H1 (cell line): ENCODE measurements at regions not wholly inside any gene's neighbourhood (a gene's known extent, or its start where the extent isn't known, plus 50 kb on each side); places are given as distances from the start of the nearest gene placed in this dataset.

Experiments
- CTCF ChIA-PET: fragments of 300-600 bp; sonication (Branson Sonifier 250); formaldehyde crosslinking; loops from one replicate; lab custom pipeline; 2021; ENCODE audit not compliant: partially characterized antibody; lab: Charles Lee
- POLR2A ChIA-PET: fragments of 300-600 bp; sonication (Branson Sonifier 250); formaldehyde crosslinking; loops from one replicate; lab custom pipeline; 2021; ENCODE audit warnings: inconsistent platforms; ENCODE audit not compliant: partially characterized antibody; lab: Charles Lee
- DNase-seq, 2 experiments: peaks; one replicate each; pipeline versions ENCODE4 v3.0.0 to v3.0.0-alpha.2; 2010 to 2022; ENCODE audit warnings: low spot score in 2 of 2, low read depth in 1 of 2, mixed read lengths in 1 of 2
- FAIRE-seq: peaks from 2 replicates; lab custom pipeline; 2011; peaks lifted over from hg19 to GRCh38; lab: Jason Lieb, UNC
- H2AFZ ChIP-seq: 2 replicates; pipeline ENCODE4 v1.8.1; 2012; ENCODE audit warnings: low read length, inconsistent platforms
- H2AK5ac ChIP-seq: 2 replicates; pipeline ENCODE4 v1.6.1; 2013; ENCODE audit warnings: low read depth, low read length
- H2BK120ac ChIP-seq: replicated peaks from 2 replicates; pipeline ENCODE3; 2013; ENCODE audit warnings: low read depth, low read length, inconsistent platforms
- H2BK12ac ChIP-seq: 2 replicates; pipeline ENCODE4 v1.6.1; 2013; ENCODE audit warnings: low read depth, low read length
- H2BK15ac ChIP-seq: 2 replicates; pipeline ENCODE4 v1.6.1; 2013; ENCODE audit warnings: low read length
- H2BK20ac ChIP-seq: 2 replicates; pipeline ENCODE4 v1.6.1; 2013; ENCODE audit warnings: low read length
- H2BK5ac ChIP-seq: 2 replicates; pipeline ENCODE4 v1.6.1; 2013; ENCODE audit warnings: low read depth, low read length
- H3K14ac ChIP-seq: 2 replicates; pipeline ENCODE4 v1.6.1; 2013; ENCODE audit warnings: inconsistent platforms; ENCODE audit not compliant: insufficient read length
- H3K18ac ChIP-seq: 2 replicates; pipeline ENCODE4 v1.6.1; 2013; ENCODE audit warnings: low read length; ENCODE audit errors: extremely low read depth
- H3K23ac ChIP-seq: 2 replicates; pipeline ENCODE4 v1.6.1; 2013; ENCODE audit warnings: inconsistent platforms; ENCODE audit not compliant: insufficient read length
- H3K23me2 ChIP-seq: 2 replicates; pipeline ENCODE4 v1.6.1; 2013; ENCODE audit warnings: low read depth, low read length
- H3K27ac ChIP-seq: 2 replicates; pipeline ENCODE4 v1.6.1; 2011; ENCODE audit warnings: low read depth, low read length, inconsistent platforms
- H3K27me3 ChIP-seq, 4 experiments: replicated peaks in 1 of 4; 1 replicate in 1 of 4; 2 replicates in 3 of 4; pipeline versions ENCODE4 v1.6.1 to v1.8.1; 2011 to 2013; ENCODE audit warnings: low read length in 3 of 4, mild to moderate bottlenecking in 3 of 4, inconsistent platforms in 2 of 4, mixed read lengths in 2 of 4, moderate library complexity in 1 of 4; ENCODE audit not compliant: control insufficient read depth in 3 of 4, insufficient read depth in 3 of 4; ENCODE audit errors: extremely low read depth in 1 of 4
- H3K36me3 ChIP-seq, 4 experiments: 2 replicates each; pipeline versions ENCODE4 v1.6.1 to v1.8.1; 2011 to 2013; ENCODE audit warnings: mild to moderate bottlenecking in 4 of 4, low read length in 3 of 4, moderate library complexity in 2 of 4, control low read depth in 1 of 4, inconsistent platforms in 1 of 4; ENCODE audit not compliant: insufficient read depth in 4 of 4, control insufficient read depth in 2 of 4
- H3K4ac ChIP-seq: replicated peaks from 2 replicates; pipeline ENCODE3; 2013; ENCODE audit warnings: low read length, low read depth, mixed read lengths, inconsistent platforms; ENCODE audit not compliant: insufficient read length
- H3K4me1 ChIP-seq, 4 experiments: replicated peaks in 1 of 4; 1 replicate in 1 of 4; 2 replicates in 3 of 4; pipeline versions ENCODE4 v1.6.1 to v1.8.1; 2011 to 2013; ENCODE audit warnings: low read length in 3 of 4, inconsistent platforms in 2 of 4, mixed read lengths in 1 of 4; ENCODE audit not compliant: insufficient read depth in 4 of 4, control insufficient read depth in 3 of 4
- H3K4me2 ChIP-seq, 2 experiments: 2 replicates each; pipeline versions ENCODE4 v1.6.1 to v1.8.1; 2011 to 2013; ENCODE audit warnings: low read depth in 2 of 2, low read length in 2 of 2, control low read depth in 1 of 2, inconsistent platforms in 1 of 2, mild to moderate bottlenecking in 1 of 2; ENCODE audit not compliant: insufficient read depth in 1 of 2
- H3K4me3 ChIP-seq, 4 experiments: fragments of 200-600, 300-600 bp in 1 of 4; sonication (generic), shearing (Covaris generic), sonication (Bioruptor Twin) in 1 of 4; 2 replicates each; pipeline versions ENCODE4 v1.5.1 to v1.8.1; 2011 to 2016; ENCODE audit warnings: low read length in 4 of 4, low read depth in 3 of 4, control low read depth in 2 of 4, inconsistent platforms in 2 of 4, mild to moderate bottlenecking in 2 of 4, mixed read lengths in 1 of 4, moderate library complexity in 1 of 4; ENCODE audit not compliant: insufficient read depth in 2 of 4; ENCODE audit errors: extremely low read depth in 1 of 4
- H3K56ac ChIP-seq: replicated peaks from 2 replicates; pipeline ENCODE3; 2013; ENCODE audit warnings: low read depth, mild to moderate bottlenecking, mixed read lengths, low read length, inconsistent platforms; ENCODE audit not compliant: insufficient read length
- H3K79me1 ChIP-seq: 2 replicates; pipeline ENCODE4 v1.6.1; 2013; ENCODE audit warnings: low read depth, low read length, control low read depth
- H3K79me2 ChIP-seq, 2 experiments: 2 replicates each; pipeline versions ENCODE4 v1.6.1 to v1.8.1; 2012 to 2013; ENCODE audit warnings: low read length in 2 of 2, mild to moderate bottlenecking in 2 of 2, inconsistent platforms in 1 of 2; ENCODE audit not compliant: insufficient read depth in 2 of 2, control insufficient read depth in 1 of 2
- H3K9ac ChIP-seq, 4 experiments: replicated peaks in 1 of 4; 1 replicate in 1 of 4; 2 replicates in 3 of 4; pipeline versions ENCODE4 v1.6.1 to v1.8.1; 2011 to 2013; ENCODE audit warnings: low read depth in 3 of 4, low read length in 3 of 4, control low read depth in 2 of 4, mild to moderate bottlenecking in 2 of 4, moderate library complexity in 2 of 4, inconsistent platforms in 1 of 4; ENCODE audit errors: extremely low read depth in 1 of 4
- H3K9me3 ChIP-seq, 2 experiments: 2 replicates each; pipeline versions ENCODE4 v1.6.1 to v1.8.1; 2012 to 2013; ENCODE audit warnings: mild to moderate bottlenecking in 2 of 2, moderate library complexity in 2 of 2, control low read depth in 1 of 2, inconsistent platforms in 1 of 2, low read depth in 1 of 2, low read length in 1 of 2, mixed read lengths in 1 of 2; ENCODE audit not compliant: insufficient read depth in 2 of 2
- H4K20me1 ChIP-seq, 2 experiments: replicated peaks in 1 of 2; 2 replicates each; pipeline versions ENCODE3 to v1.8.1; 2011 to 2013; ENCODE audit warnings: inconsistent platforms in 2 of 2, low read length in 2 of 2, mild to moderate bottlenecking in 1 of 2; ENCODE audit not compliant: insufficient read depth in 2 of 2, control insufficient read depth in 1 of 2
- H4K5ac ChIP-seq: 2 replicates; pipeline ENCODE4 v1.6.1; 2013; ENCODE audit warnings: low read length, low read depth, mixed read lengths, inconsistent platforms; ENCODE audit not compliant: insufficient read length
- H4K8ac ChIP-seq: 2 replicates; pipeline ENCODE4 v1.8.0; 2013; ENCODE audit warnings: mild to moderate bottlenecking, moderate library complexity, low read length, inconsistent platforms; ENCODE audit not compliant: insufficient read depth; ENCODE audit errors: extremely low read depth
- H4K91ac ChIP-seq: replicated peaks from 2 replicates; pipeline ENCODE3; 2013; ENCODE audit warnings: low read length, mixed read lengths, inconsistent platforms; ENCODE audit not compliant: insufficient read length
- MAX ChIP-seq: IDR thresholded peaks from 2 replicates; pipeline ENCODE4 v1.6.1; 2012; ENCODE audit warnings: inconsistent platforms
- NANOG ChIP-seq: IDR thresholded peaks from 2 replicates; pipeline ENCODE4 v1.6.1; 2011; ENCODE audit warnings: low read length, low read depth, mild to moderate bottlenecking, inconsistent platforms; ENCODE audit not compliant: insufficient read depth, poor library complexity, severe bottlenecking
- RBBP5 ChIP-seq: IDR thresholded peaks from 2 replicates; pipeline ENCODE4 v1.7.1; 2012; ENCODE audit warnings: low read depth, mild to moderate bottlenecking, inconsistent platforms, low read length, moderate library complexity, borderline replicate concordance
- SAP30 ChIP-seq: fragments of 300-600 bp; sonication (generic); IDR thresholded peaks from 2 replicates; pipeline ENCODE4 v1.7.1; 2012; ENCODE audit warnings: low read length, moderate library complexity, mild to moderate bottlenecking, inconsistent platforms; ENCODE audit not compliant: insufficient read depth, insufficient replicate concordance
- WGBS, 2 experiments: shearing (Covaris generic) in 1 of 2; methylation state at CpG; one replicate each; pipeline versions ENCODE4 v1.1.6 to v1.1.7; 2013 to 2015; ENCODE audit warnings: low lambda C conversion rate in 2 of 2, mixed read lengths in 2 of 2, inconsistent platforms in 1 of 2, low coverage in 1 of 2, missing lambda C conversion rate in 1 of 2; ENCODE audit not compliant: insufficient replicate concordance in 2 of 2, insufficient coverage in 1 of 2, insufficient read length in 1 of 2; ENCODE audit errors: extremely low coverage in 1 of 2, missing lambda C conversion rate in 1 of 2; 5-methylcytosine and 5-hydroxymethylcytosine counted together

- ChIA-PET POLR2A (no interaction called here), CTCF (interaction anchor here (0.6 to 2.4 kb wide), 28 partner anchors 9 to 442 kb away, joined by 3 to 14 read pairs (median 4); no protein-coding TSS in a partner anchor)
- no peak for TF ChIP-seq NANOG
- TF ChIP-seq SAP30 = no peak
- no peak for TF ChIP-seq MAX
- TF ChIP-seq RBBP5 = no peak
- peaks cover 12 to 22% of the 10 kb centered on the region in 2 experiments for H3K9me3 ChIP-seq
- no peaks in the 10 kb centered on the region for H3K79me2 ChIP-seq
- no peak overlapping the region for H3K14ac ChIP-seq
- no peak overlapping the region for H2BK12ac ChIP-seq
- no peak overlapping the region for H3K9ac ChIP-seq
- H2AK5ac ChIP-seq = no peak overlapping the region
- H2BK5ac ChIP-seq = no peak overlapping the region
- H3K23ac ChIP-seq = no peak overlapping the region
- H2BK15ac ChIP-seq = no peak overlapping the region
- H3K79me1 ChIP-seq = no peaks in the 10 kb centered on the region
- H3K23me2 ChIP-seq = no peaks in the 10 kb centered on the region
- no peak overlapping the region for H3K4ac ChIP-seq
- H4K91ac ChIP-seq = no peak overlapping the region
- H4K8ac ChIP-seq = no peak overlapping the region
- FAIRE-seq (no peak), DNase-seq (no peak)
- H4K20me1 ChIP-seq = no peaks in the 10 kb centered on the region
- no peak overlapping the region for H3K4me2 ChIP-seq
- 84% methylated on average over 2 of the region's 2 CpGs; no CpG with 5 or more reads in 1 of the 2 experiments for WGBS, 2 experiments
- no peaks in the 10 kb centered on the region for H3K4me1 ChIP-seq
- H3K18ac ChIP-seq = no peak overlapping the region
- H3K56ac ChIP-seq = no peak overlapping the region
- H2AFZ ChIP-seq = 0 out of 2 replicates have a peak overlapping the region, but pooled peaks have one; percentile 24
- no peak overlapping the region for H3K27ac ChIP-seq
- no peak overlapping the region for H2BK120ac ChIP-seq
- H4K5ac ChIP-seq = no peak overlapping the region
- H3K36me3 ChIP-seq = peaks cover 0 to 3% (median 0%) of the 10 kb centered on the region in 4 experiments; a peak in 1 of 8 replicates
- no peak overlapping the region for H3K4me3 ChIP-seq
- H3K27me3 ChIP-seq = no peaks in the 10 kb centered on the region
- no peak overlapping the region for H2BK20ac ChIP-seq
Measured at GRCh38 chr6:82712389-82712788, 348.8 kb downstream of the TPBG start.
